Fibroblast of villous mesenchyme (primary cell): ENCODE measurements at regions not wholly inside any gene's neighbourhood (a gene's known extent, or its start where the extent isn't known, plus 50 kb on each side); places are given as distances from the start of the nearest gene placed in this dataset.
A peak's percentile ranks its signal among the peaks of the same experiment; 100 is the strongest.

ENCODE experiments used
- DNase-seq: peaks from one replicate; pipeline ENCODE4 v3.0.0-alpha.2; 2010; ENCODE audit warnings: low read depth
- H3K4me3 ChIP-seq: 2 replicates; pipeline ENCODE4 v1.5.1; 2011; ENCODE audit warnings: low read depth, mild to moderate bottlenecking, low read length
- TF ChIP-seq, protein P1 (sequence below): IDR thresholded peaks from 2 replicates; pipeline ENCODE4 v1.5.1; 2012; ENCODE audit warnings: low read depth, mild to moderate bottlenecking, low read length; ENCODE audit not compliant: insufficient read depth

DNA sequence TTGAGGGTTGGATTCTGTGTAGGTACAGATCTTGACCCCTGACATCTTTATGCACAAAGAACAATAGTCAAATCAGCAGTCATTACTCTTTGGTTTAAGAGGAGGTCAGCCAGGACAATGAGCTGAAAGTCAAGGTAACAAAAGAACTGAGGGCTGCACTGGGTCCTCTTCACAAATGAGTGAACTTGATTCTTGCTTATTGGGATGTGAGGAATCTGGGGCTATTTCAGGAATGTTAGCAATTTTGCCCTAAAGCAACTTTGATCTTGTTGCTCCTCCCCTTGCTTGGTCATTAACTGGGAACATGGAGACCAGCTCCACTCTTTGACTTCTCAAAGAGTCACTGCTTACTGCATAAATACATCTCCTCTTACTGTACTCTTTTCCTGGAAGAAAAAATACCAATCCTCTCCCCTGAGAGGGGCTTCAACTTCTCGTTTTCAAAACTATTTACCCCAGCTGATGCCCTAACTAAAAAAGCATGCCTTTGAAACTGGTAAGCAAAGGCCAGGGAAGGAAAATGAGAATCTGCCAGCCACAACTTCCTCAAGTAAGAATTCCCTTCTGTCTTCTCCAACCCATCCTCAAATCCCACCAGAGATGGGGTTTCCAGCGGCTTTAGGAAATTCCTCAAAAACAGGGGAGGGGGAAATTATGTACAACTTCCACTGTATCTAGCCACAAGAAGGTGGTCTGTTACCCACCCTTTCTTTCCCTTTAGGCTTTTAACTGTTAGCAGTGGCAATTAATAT, 368.3 kb downstream of the ENC1 start:
- H3K4me3 ChIP-seq = no peak overlapping the region
- DNase-seq = no peak
- TF ChIP-seq, protein P1, sequence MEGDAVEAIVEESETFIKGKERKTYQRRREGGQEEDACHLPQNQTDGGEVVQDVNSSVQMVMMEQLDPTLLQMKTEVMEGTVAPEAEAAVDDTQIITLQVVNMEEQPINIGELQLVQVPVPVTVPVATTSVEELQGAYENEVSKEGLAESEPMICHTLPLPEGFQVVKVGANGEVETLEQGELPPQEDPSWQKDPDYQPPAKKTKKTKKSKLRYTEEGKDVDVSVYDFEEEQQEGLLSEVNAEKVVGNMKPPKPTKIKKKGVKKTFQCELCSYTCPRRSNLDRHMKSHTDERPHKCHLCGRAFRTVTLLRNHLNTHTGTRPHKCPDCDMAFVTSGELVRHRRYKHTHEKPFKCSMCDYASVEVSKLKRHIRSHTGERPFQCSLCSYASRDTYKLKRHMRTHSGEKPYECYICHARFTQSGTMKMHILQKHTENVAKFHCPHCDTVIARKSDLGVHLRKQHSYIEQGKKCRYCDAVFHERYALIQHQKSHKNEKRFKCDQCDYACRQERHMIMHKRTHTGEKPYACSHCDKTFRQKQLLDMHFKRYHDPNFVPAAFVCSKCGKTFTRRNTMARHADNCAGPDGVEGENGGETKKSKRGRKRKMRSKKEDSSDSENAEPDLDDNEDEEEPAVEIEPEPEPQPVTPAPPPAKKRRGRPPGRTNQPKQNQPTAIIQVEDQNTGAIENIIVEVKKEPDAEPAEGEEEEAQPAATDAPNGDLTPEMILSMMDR = no peak

DNA sequence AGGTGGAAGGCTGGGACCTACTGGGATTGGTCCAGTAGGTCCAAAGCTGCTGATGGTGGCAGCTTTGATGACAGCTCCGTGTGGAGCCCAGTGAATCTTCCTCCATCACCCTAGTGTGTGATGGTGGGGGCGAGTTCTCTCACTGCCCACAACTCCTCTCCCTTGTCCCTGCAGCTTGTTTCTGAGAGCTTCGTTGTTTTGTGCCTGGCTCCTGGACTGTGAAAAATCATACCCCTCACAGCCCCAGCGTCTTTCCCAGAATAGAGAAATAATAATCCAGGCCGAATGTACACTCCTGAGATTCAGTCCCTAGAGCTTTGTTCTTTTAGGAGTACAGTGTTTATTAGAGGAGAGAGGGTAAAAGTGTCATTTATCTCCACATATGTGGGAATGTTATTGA, 372.2 kb downstream of the ENC1 start:
- TF ChIP-seq, protein P1 = no peak
- H3K4me3 ChIP-seq = no peak overlapping the region
- DNase-seq = no peak

DNA sequence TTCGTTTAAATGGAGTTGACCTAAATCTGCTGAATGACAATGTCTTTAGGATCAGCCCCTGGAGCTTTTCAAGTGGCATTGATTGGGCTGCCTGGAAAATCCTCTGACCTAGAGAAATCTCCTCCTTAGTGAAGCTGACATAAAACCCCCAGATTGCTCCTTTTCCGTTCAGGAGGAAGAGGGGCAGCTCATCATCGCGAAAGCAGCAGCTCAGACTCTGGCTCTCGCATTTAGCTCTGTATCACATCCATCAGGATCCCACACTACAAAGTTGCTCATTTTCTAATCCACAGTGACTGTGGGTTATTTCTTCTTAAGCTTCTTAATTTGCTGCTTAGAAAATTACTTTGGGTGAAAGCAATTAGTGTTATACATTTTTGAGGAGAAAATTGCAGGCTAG, 373.7 kb downstream of the ENC1 start:
- no peak for DNase-seq
- TF ChIP-seq, protein P1 = no peak
- H3K4me3 ChIP-seq = no peak overlapping the region

DNA sequence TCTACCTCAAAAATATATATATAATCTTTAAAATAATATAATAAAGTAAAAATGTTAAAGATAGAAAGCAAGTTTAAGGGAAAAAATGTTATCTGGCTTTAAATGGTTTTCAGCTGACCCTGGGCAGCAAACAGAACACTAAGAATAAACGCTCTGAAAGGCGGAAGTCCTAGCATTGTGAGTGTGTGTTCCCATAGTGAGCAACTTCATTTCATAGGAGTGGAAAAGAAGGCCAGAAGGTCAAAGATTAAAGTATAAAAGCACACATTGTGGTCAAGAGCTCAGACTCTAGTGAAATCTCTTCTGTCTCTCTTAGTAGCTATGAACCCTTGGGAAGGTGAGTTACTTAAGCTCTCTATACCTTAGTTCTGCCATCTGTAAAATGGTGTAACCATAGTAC, 374.4 kb downstream of the ENC1 start:
- TF ChIP-seq, protein P1 = no peak
- no peak for DNase-seq
- H3K4me3 ChIP-seq = no peak overlapping the region

DNA sequence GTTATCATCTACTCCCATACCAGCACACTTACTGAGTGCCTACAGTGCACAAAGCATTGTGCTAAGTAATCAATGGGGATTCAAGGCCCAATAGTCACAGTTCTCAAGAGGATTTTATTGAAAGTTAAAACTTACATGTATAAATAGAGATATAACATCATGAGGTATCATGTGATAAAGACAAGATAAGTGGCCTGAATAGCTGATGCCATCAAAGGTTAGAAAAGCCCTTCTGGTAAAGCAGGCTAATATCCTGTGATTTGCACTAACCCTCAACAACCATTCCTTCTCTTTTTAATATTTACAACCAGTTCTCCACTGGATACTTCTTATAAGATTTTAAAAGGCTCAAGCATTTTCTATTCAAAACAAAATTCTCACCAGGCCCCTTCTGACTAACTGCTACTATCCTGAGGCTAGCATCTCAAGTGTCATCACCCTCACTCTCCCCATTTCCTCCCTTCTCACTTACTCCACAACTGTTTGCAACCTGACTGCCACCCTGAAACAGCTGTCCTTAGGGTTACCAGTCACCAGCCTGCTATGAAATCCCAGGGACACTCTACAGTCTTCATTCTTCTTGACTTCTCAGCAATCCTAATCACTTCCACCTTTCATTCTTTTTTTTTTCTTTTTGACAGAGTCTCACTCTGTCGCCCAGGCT, 377.9 kb downstream of the ENC1 start:
- no peak overlapping the region for H3K4me3 ChIP-seq
- TF ChIP-seq, protein P1 = no peak
- DNase-seq = no peak

DNA sequence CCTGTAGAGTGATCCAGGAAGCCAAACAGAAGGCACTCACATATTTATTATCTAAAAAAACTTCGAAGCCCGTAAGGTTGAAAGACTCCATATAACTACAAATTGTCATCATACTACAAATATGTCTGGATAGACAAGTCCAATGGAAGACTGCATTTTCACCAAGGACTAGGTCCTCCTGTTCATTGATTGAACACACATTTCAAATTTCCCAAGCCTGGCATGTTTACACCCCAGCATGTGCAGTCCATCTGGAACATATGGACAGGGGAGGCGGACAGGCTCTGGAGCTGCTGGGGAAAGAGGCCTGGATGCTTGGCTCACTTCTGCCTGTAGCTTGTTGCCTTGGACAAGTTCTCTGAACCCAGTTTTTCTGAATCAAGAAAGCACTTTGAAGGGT, 378.7 kb downstream of the ENC1 start:
- H3K4me3 ChIP-seq = no peak overlapping the region
- TF ChIP-seq, protein P1 = no peak
- peak; percentile 47 for DNase-seq
